Ectodermal cell (in vitro differentiated cells): ENCODE measurements at regions not wholly inside any gene's neighbourhood (a gene's known extent, or its start where the extent isn't known, plus 50 kb on each side); places are given as distances from the start of the nearest gene placed in this dataset.

Source experiments
- H3K27ac ChIP-seq: 2 replicates; pipeline ENCODE4 v1.7.0; 2013; ENCODE audit warnings: mild to moderate bottlenecking, low read depth, low read length; ENCODE audit not compliant: insufficient read depth, poor library complexity, severe bottlenecking
- H3K27me3 ChIP-seq: 2 replicates; pipeline ENCODE4 v1.7.0; 2013; ENCODE audit warnings: mild to moderate bottlenecking, low read length; ENCODE audit not compliant: insufficient read depth, control insufficient read depth, poor library complexity, severe bottlenecking
- H3K36me3 ChIP-seq: one replicate; pipeline ENCODE4 v1.7.0; 2013; ENCODE audit warnings: low read length; ENCODE audit not compliant: control insufficient read depth, insufficient read depth
- H3K4me1 ChIP-seq: one replicate; pipeline ENCODE4 v1.7.0; 2013; ENCODE audit warnings: low read length; ENCODE audit not compliant: control insufficient read depth, insufficient read depth
- H3K4me3 ChIP-seq: 2 replicates; pipeline ENCODE4 v1.7.0; 2013; ENCODE audit warnings: low read depth, low read length, control low read depth; ENCODE audit not compliant: insufficient read depth
- H3K9me3 ChIP-seq: 2 replicates; pipeline ENCODE4 v1.7.0; 2013; ENCODE audit warnings: mild to moderate bottlenecking, low read length, moderate library complexity; ENCODE audit not compliant: control insufficient read depth
- WGBS, 2 experiments: methylation state at CpG; one replicate each; pipeline ENCODE4 v1.1.7; 2013; ENCODE audit warnings: missing lambda C conversion rate in 2 of 2; 5-methylcytosine and 5-hydroxymethylcytosine counted together

DNA sequence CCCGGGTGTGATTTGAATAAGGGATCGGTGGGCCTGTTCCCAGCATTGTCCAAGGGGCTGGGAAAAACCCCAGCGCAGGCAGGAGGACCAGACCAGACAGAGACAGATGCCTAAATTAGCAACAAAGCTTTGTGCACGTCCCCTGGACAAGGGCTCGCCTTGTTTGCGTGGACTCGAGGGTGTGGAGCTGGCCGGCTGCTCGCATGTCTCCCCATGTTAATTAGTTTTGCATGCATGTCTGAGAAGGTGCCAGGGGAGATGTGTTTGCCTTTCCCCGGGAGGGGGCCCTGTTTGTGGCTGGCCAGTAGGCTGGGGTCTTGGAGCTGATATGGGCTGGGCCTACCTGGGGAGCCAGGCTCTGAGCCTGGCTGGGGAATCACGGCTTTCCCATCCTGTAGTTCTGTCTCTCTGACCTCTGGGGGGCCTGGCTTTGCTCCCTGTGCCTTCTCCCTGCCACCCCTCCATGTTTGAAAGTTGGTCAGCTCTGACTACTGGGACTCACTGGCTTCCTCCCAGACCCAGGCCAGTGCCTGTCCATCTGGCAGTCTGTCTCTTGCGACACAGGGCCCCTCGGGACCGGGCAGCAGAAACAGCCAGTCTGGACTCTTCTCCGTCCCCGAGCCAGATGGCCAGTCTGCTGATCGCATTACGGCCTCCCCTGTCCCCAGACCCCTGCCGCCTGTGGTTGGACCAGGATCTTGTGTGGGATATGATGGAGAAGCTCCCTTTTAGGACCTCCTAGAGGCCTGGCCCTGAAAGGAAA, 55.4 kb upstream of the POLG start:
- peaks cover 27% of the 10 kb centered on the region for H3K4me1 ChIP-seq
- no peaks in the 10 kb centered on the region for H3K36me3 ChIP-seq

GRCh38 chr15:89387140-89387903, 52.7 kb upstream of the POLG start:
- H3K4me3 ChIP-seq, result no peak overlapping the region
- H3K27me3 ChIP-seq, result peaks cover 95% of the 10 kb centered on the region
- no peak overlapping the region for H3K27ac ChIP-seq
- no peaks in the 10 kb centered on the region for H3K9me3 ChIP-seq
- H3K4me1 ChIP-seq, result peaks cover 25% of the 10 kb centered on the region
- 94 to 95% methylated on average over 12 of the region's 12 CpGs for WGBS, 2 experiments
- no peaks in the 10 kb centered on the region for H3K36me3 ChIP-seq

More for the DNA sequence above, 55.4 kb upstream of the POLG start:
- Histone ChIP-seq H3K27me3 (peaks cover 95% of the 10 kb centered on the region), H3K9me3 (no peaks in the 10 kb centered on the region), H3K4me3 (no peak overlapping the region), H3K27ac (no peak overlapping the region)
- 48 to 49% methylated on average over 19 of the region's 19 CpGs for WGBS, 2 experiments

GRCh38 chr15:89385596-89386331, 51.1 kb upstream of the POLG start:
- Histone ChIP-seq H3K27ac (no peak overlapping the region), H3K36me3 (no peaks in the 10 kb centered on the region), H3K4me3 (no peak overlapping the region), H3K27me3 (peaks cover 95% of the 10 kb centered on the region), H3K9me3 (no peaks in the 10 kb centered on the region), H3K4me1 (peaks cover 16% of the 10 kb centered on the region)
- 92 to 95% methylated on average over 10 of the region's 10 CpGs for WGBS, 2 experiments
